ENCODE measurements at regions not wholly inside any gene's neighbourhood (a gene's known extent, or its start where the extent isn't known, plus 50 kb on each side); places are given as distances from the start of the nearest gene placed in this dataset.

GRCh38 chr6:23170049-23170448 is 600.7 kb downstream of the HDGFL1 start:
- H3K4me3 Mint-ChIP-seq (ENCODE audit: unreplicated experiment) = no peak overlapping the region
- H3K36me3 Mint-ChIP-seq (ENCODE audit: insufficient read depth, unreplicated experiment) = no peaks in the 10 kb centered on the region
- intact Hi-C loops (cut with micrococcal nuclease) = loop anchor here (10.0 kb wide), 1 partner anchor 1575 kb away; the partner anchor contains the start of gene SOX4
- POLR2A ChIA-PET = no interaction called here
- no peak for DNase-seq (ENCODE audit: unreplicated experiment)
- no peak overlapping the region for H3K27ac Mint-ChIP-seq (ENCODE audit: low read depth, unreplicated experiment)
- CTCF ChIA-PET = interaction anchor here (0.7 to 0.9 kb wide), 4 partner anchors 21 to 38 kb away, joined by 3 to 6 read pairs (median 3); no protein-coding TSS in a partner anchor
- H3K9me3 Mint-ChIP-seq (ENCODE audit: unreplicated experiment) = peaks cover 13% of the 10 kb centered on the region
- no TSS peak for BruUV-seq (replicated peaks)
- H3K4me1 Mint-ChIP-seq (ENCODE audit: insufficient read depth, unreplicated experiment) = peaks cover 20% of the 10 kb centered on the region
- no peak for TF ChIP-seq CTCF (IDR thresholded peaks at IDR 0.05; ENCODE audit: unreplicated experiment)
- no peaks in the 10 kb centered on the region for H3K27me3 Mint-ChIP-seq (ENCODE audit: insufficient read depth, unreplicated experiment)

- Mint-ChIP-seq H3K4me3 (ENCODE audit: unreplicated experiment) (no peak overlapping the region), H3K4me1 (ENCODE audit: insufficient read depth, unreplicated experiment) (peaks cover 29% of the 10 kb centered on the region), H3K27ac (ENCODE audit: low read depth, unreplicated experiment) (peak overlapping the region; percentile 89), H3K27me3 (ENCODE audit: insufficient read depth, unreplicated experiment) (no peaks in the 10 kb centered on the region), H3K9me3 (ENCODE audit: unreplicated experiment) (peaks cover 13% of the 10 kb centered on the region), H3K36me3 (ENCODE audit: insufficient read depth, unreplicated experiment) (no peaks in the 10 kb centered on the region)
- BruUV-seq (replicated peaks) = no TSS peak
- no peak for TF ChIP-seq CTCF (IDR thresholded peaks at IDR 0.05; ENCODE audit: unreplicated experiment)
- intact Hi-C loops (cut with micrococcal nuclease) = loop anchor here (10.0 kb wide), 1 partner anchor 1578 kb away; the partner anchor contains the start of gene SOX4
- ChIA-PET CTCF (no interaction called here), POLR2A (interaction anchor here (0.5 to 0.6 kb wide), 2 partner anchors 104 to 107 kb away, joined by 3 to 6 read pairs; no protein-coding TSS in a partner anchor)
- no peak for DNase-seq (ENCODE audit: unreplicated experiment)
Measured at GRCh38 chr6:23173234-23173633, 603.9 kb downstream of the HDGFL1 start.

GRCh38 chr6:23174781-23175361 is 605.5 kb downstream of the HDGFL1 start:
- peak; percentile 85 for DNase-seq (ENCODE audit: unreplicated experiment)
- Mint-ChIP-seq H3K4me3 (ENCODE audit: unreplicated experiment) (peak overlapping the region; percentile 55), H3K36me3 (ENCODE audit: insufficient read depth, unreplicated experiment) (no peaks in the 10 kb centered on the region), H3K27me3 (ENCODE audit: insufficient read depth, unreplicated experiment) (no peaks in the 10 kb centered on the region), H3K9me3 (ENCODE audit: unreplicated experiment) (peaks cover 13% of the 10 kb centered on the region), H3K4me1 (ENCODE audit: insufficient read depth, unreplicated experiment) (peaks cover 29% of the 10 kb centered on the region), H3K27ac (ENCODE audit: low read depth, unreplicated experiment) (peak overlapping the region; percentile 89)
- no TSS peak for BruUV-seq (replicated peaks)
- CTCF ChIA-PET = interaction anchor here (0.5 kb wide), 1 partner anchor 239 kb away, joined by 4 read pairs; no protein-coding TSS in a partner anchor
- intact Hi-C loops (cut with micrococcal nuclease) = loop anchor here (10.0 kb wide), 1 partner anchor 1580 kb away; the partner anchor contains the start of gene SOX4
- TF ChIP-seq CTCF (IDR thresholded peaks at IDR 0.05; ENCODE audit: unreplicated experiment) = no peak
- POLR2A ChIA-PET = no interaction called here

GRCh38 chr6:23175391-23175790 is 606.0 kb downstream of the HDGFL1 start:
- peak; percentile 53 for DNase-seq (ENCODE audit: unreplicated experiment)
- intact Hi-C loops (cut with micrococcal nuclease) = loop anchor here (10.0 kb wide), 1 partner anchor 1581 kb away; the partner anchor contains the start of gene SOX4
- H3K9me3 Mint-ChIP-seq (ENCODE audit: unreplicated experiment) = peaks cover 13% of the 10 kb centered on the region
- H3K4me3 Mint-ChIP-seq (ENCODE audit: unreplicated experiment) = peak overlapping the region; percentile 55
- TF ChIP-seq CTCF (IDR thresholded peaks at IDR 0.05; ENCODE audit: unreplicated experiment) = no peak
- BruUV-seq (replicated peaks) = no TSS peak
- CTCF ChIA-PET = interaction anchor here (0.5 kb wide), 1 partner anchor 238 kb away, joined by 4 read pairs; no protein-coding TSS in a partner anchor
- no peaks in the 10 kb centered on the region for H3K36me3 Mint-ChIP-seq (ENCODE audit: insufficient read depth, unreplicated experiment)
- no peaks in the 10 kb centered on the region for H3K27me3 Mint-ChIP-seq (ENCODE audit: insufficient read depth, unreplicated experiment)
- H3K27ac Mint-ChIP-seq (ENCODE audit: low read depth, unreplicated experiment) = peak overlapping the region; percentile 89
- POLR2A ChIA-PET = no interaction called here
- peaks cover 29% of the 10 kb centered on the region for H3K4me1 Mint-ChIP-seq (ENCODE audit: insufficient read depth, unreplicated experiment)
